DLD1 (cell line): ENCODE measurements at regions not wholly inside any gene's neighbourhood (a gene's known extent, or its start where the extent isn't known, plus 50 kb on each side); places are given as distances from the start of the nearest gene placed in this dataset.

Source experiments
- in situ Hi-C: cut with HindIII; loops from 2 replicates; pipeline ENCODE4 v1.10.0; 2017; ENCODE audit warnings: low sequenced_read_pairs

- in situ Hi-C loops, result loop anchor here (25.0 kb wide), 1 partner anchor 284 kb away; the partner anchor contains the start of gene TPM1
Observed at GRCh38 chr15:62752657-62753517, 289.7 kb upstream of the TPM1 start.

GRCh38 chr15:62753518-62754221 lies 288.9 kb upstream of the TPM1 start:
- in situ Hi-C loops, result loop anchor here (25.0 kb wide), 1 partner anchor 284 kb away; the partner anchor contains the start of gene TPM1

- in situ Hi-C loops, result loop anchor here (25.0 kb wide), 1 partner anchor 281 kb away; the partner anchor contains the start of gene TPM1
Observed at GRCh38 chr15:62756326-62756994, 286.1 kb upstream of the TPM1 start.

GRCh38 chr15:62756995-62757360 lies 285.6 kb upstream of the TPM1 start:
- in situ Hi-C loops, result loop anchor here (25.0 kb wide), 1 partner anchor 280 kb away; the partner anchor contains the start of gene TPM1

GRCh38 chr15:62757535-62757934 lies 285.0 kb upstream of the TPM1 start:
- in situ Hi-C loops, result loop anchor here (25.0 kb wide), 1 partner anchor 280 kb away; the partner anchor contains the start of gene TPM1

- in situ Hi-C loops, result loop anchor here (25.0 kb wide), 1 partner anchor 279 kb away; the partner anchor contains the start of gene TPM1
Observed at GRCh38 chr15:62758126-62758951, 284.2 kb upstream of the TPM1 start.

- in situ Hi-C loops, result loop anchor here (25.0 kb wide), 1 partner anchor 278 kb away; the partner anchor contains the start of gene TPM1
Observed at GRCh38 chr15:62758952-62759349, 283.6 kb upstream of the TPM1 start.

- in situ Hi-C loops, result loop anchor here (25.0 kb wide), 1 partner anchor 277 kb away; the partner anchor contains the start of gene TPM1
Observed at GRCh38 chr15:62760538-62760937, 282.0 kb upstream of the TPM1 start.

- in situ Hi-C loops, result loop anchor here (25.0 kb wide), 1 partner anchor 271 kb away; the partner anchor contains the start of gene TPM1
Observed at GRCh38 chr15:62765916-62766315, 276.6 kb upstream of the TPM1 start.

GRCh38 chr15:62766599-62766998 lies 275.9 kb upstream of the TPM1 start:
- in situ Hi-C loops, result loop anchor here (25.0 kb wide), 1 partner anchor 271 kb away; the partner anchor contains the start of gene TPM1

- in situ Hi-C loops, result loop anchor here (25.0 kb wide), 1 partner anchor 268 kb away; the partner anchor contains the start of gene TPM1
Observed at GRCh38 chr15:62769604-62770003, 272.9 kb upstream of the TPM1 start.

- in situ Hi-C loops, result loop anchor here (25.0 kb wide), 1 partner anchor 267 kb away; the partner anchor contains the start of gene TPM1
Observed at GRCh38 chr15:62770111-62770660, 272.4 kb upstream of the TPM1 start.

- in situ Hi-C loops, result loop anchor here (25.0 kb wide), 1 partner anchor 267 kb away; the partner anchor contains the start of gene TPM1
Observed at GRCh38 chr15:62770752-62771151, 271.8 kb upstream of the TPM1 start.

- in situ Hi-C loops, result loop anchor here (25.0 kb wide), 1 partner anchor 266 kb away; the partner anchor contains the start of gene TPM1
Observed at GRCh38 chr15:62771234-62771633, 271.3 kb upstream of the TPM1 start.

- in situ Hi-C loops, result loop anchor here (25.0 kb wide), 1 partner anchor 264 kb away; the partner anchor contains the start of gene TPM1
Observed at GRCh38 chr15:62773369-62774165, 269.0 kb upstream of the TPM1 start.

GRCh38 chr15:62775932-62776331 lies 266.6 kb upstream of the TPM1 start:
- in situ Hi-C loops, result no loop called here

- in situ Hi-C loops, result no loop called here
Observed at GRCh38 chr15:62777671-62778070, 264.9 kb upstream of the TPM1 start.

- in situ Hi-C loops, result no loop called here
Observed at GRCh38 chr15:62779036-62779770, 263.3 kb upstream of the TPM1 start.
